Mucosa of rectum (tissue), 2 donors: ENCODE measurements at regions not wholly inside any gene's neighbourhood (a gene's known extent, or its start where the extent isn't known, plus 50 kb on each side); places are given as distances from the start of the nearest gene placed in this dataset.

Source experiments
- H3K27ac ChIP-seq, 2 donors: one replicate each; pipeline ENCODE4 v1.7.0; 2013; ENCODE audit warnings: inconsistent platforms in 2 of 2, low read depth in 2 of 2, low read length in 2 of 2
- H3K27me3 ChIP-seq, 2 donors: one replicate each; pipeline ENCODE4 v1.7.0; 2013; ENCODE audit warnings: low read length in 2 of 2; ENCODE audit not compliant: control insufficient read depth in 2 of 2, insufficient read depth in 2 of 2
- H3K36me3 ChIP-seq, 2 donors: one replicate each; pipeline ENCODE4 v1.7.0; 2013; ENCODE audit warnings: low read length in 2 of 2; ENCODE audit not compliant: control insufficient read depth in 2 of 2, insufficient read depth in 2 of 2
- H3K4me1 ChIP-seq, 2 donors: one replicate each; pipeline ENCODE4 v1.7.0; 2013; ENCODE audit warnings: low read length in 2 of 2, mild to moderate bottlenecking in 1 of 2; ENCODE audit not compliant: control insufficient read depth in 2 of 2, insufficient read depth in 2 of 2
- H3K4me3 ChIP-seq, 2 donors: one replicate each; pipeline ENCODE4 v1.7.0; 2013; ENCODE audit warnings: low read length in 2 of 2
- H3K9ac ChIP-seq, 2 donors: one replicate each; pipeline ENCODE4 v1.7.0; 2013; ENCODE audit warnings: low read length in 2 of 2, low read depth in 1 of 2, mild to moderate bottlenecking in 1 of 2
- H3K9me3 ChIP-seq, 2 donors: one replicate each; pipeline ENCODE4 v1.7.0; 2013; ENCODE audit warnings: low read length in 2 of 2; ENCODE audit not compliant: control insufficient read depth in 2 of 2
- donor health status: healthy.
- donor health status: Normal muscosa, but diverticular disease.

GRCh38 chr2:88296247-88296646, 126.1 kb downstream of the THNSL2 start:
- H3K9me3 ChIP-seq: no peaks in the 10 kb centered on the region
- H3K27ac ChIP-seq: no peak overlapping the region
- no peak overlapping the region for H3K4me3 ChIP-seq
- no peak overlapping the region for H3K9ac ChIP-seq
- H3K4me1 ChIP-seq: no peaks in the 10 kb centered on the region
- no peaks in the 10 kb centered on the region for H3K36me3 ChIP-seq
- H3K27me3 ChIP-seq: no peaks in the 10 kb centered on the region

- H3K4me1 ChIP-seq: no peaks in the 10 kb centered on the region
These were observed 113.9 kb downstream of the THNSL2 start for GRCh38 chr2:88283886-88284592.

GRCh38 chr2:88281302-88282217, 111.4 kb downstream of the THNSL2 start:
- Histone ChIP-seq H3K9ac (no peak overlapping the region), H3K9me3 (no peaks in the 10 kb centered on the region), H3K4me3 (no peak overlapping the region), H3K27ac (no peak overlapping the region), H3K4me1 (no peaks in the 10 kb centered on the region), H3K36me3 (no peaks in the 10 kb centered on the region), H3K27me3 (no peaks in the 10 kb centered on the region)

More at GRCh38 chr2:88283886-88284592, 113.9 kb downstream of the THNSL2 start:
- no peak overlapping the region for H3K9ac ChIP-seq
- H3K9me3 ChIP-seq: no peaks in the 10 kb centered on the region
- no peak overlapping the region for H3K4me3 ChIP-seq
- H3K36me3 ChIP-seq: no peaks in the 10 kb centered on the region
- H3K27ac ChIP-seq: no peak overlapping the region
- H3K27me3 ChIP-seq: no peaks in the 10 kb centered on the region

GRCh38 chr2:88269836-88270235, 99.7 kb downstream of the THNSL2 start:
- Histone ChIP-seq H3K4me1 (no peaks in the 10 kb centered on the region), H3K36me3 (no peaks in the 10 kb centered on the region), H3K9me3 (no peaks in the 10 kb centered on the region), H3K4me3 (no peak overlapping the region), H3K27ac (no peak overlapping the region), H3K27me3 (no peaks in the 10 kb centered on the region), H3K9ac (no peak overlapping the region)

DNA sequence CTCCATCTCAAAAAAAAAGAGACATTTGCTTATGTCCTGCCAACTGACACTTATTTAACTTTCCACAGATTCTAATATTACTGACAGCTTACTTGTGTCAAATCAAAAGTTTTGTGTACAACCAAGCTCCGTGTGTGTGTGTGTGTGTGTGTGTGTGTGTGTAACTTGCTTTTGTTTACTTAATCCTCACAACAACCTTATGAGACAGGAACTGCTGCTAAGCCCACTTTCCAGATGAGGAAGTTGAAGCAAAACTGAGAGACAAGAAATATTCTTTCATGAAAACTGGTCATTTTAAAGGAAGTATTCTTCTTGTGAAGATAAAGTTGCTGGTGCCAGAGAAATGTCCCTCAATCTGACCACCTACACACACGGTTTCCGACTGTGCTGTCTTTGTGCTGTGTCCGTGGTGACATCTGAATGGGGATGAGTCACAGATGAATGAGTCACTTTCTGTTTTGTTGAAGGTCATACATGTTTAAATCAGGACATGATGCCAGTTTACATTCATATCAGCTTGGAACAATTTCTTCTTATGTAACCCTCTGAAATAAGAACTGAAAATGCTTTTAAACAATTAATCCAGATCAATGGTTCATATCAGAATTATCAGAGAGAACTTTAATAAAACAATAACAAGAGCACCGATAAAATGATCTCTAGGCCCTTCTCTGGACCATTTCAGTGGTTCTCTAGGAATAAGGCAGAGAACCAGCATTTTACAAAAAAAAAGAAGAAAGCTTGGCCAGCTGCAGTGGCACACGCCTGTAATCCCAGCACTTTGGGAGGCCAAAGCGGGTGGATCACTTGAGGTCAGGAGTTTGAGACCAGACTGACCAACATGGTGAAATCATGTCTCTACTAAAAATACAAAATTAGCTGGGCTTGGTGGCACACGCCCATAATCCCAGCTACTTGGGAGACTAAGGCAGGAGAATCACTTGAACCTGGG, 95.5 kb downstream of the THNSL2 start:
- no peaks in the 10 kb centered on the region for H3K36me3 ChIP-seq
- no peak overlapping the region for H3K27ac ChIP-seq
- no peak overlapping the region for H3K9ac ChIP-seq
- H3K9me3 ChIP-seq: no peaks in the 10 kb centered on the region
- H3K4me1 ChIP-seq: no peaks in the 10 kb centered on the region
- H3K27me3 ChIP-seq: no peaks in the 10 kb centered on the region
- no peak overlapping the region for H3K4me3 ChIP-seq

DNA sequence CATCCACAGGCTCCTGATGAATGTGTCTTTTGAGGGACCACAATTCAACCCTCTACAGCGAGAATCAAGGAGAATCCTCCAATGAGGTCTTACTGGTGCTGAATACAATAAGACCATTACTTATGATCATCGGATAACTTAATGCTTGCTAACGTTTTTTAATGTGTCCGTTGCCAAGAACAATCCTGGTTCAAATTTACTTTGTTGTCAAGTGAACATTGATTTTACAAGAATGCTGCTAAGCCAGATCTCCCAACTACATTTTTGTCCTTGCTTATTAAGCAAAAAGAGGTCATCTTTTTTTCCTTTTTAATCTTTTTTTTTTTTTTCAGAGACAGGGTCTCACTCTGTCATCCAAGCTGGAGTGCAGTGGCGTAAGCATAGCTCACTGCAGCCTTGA, 93.7 kb downstream of the THNSL2 start:
- Histone ChIP-seq H3K9me3 (no peaks in the 10 kb centered on the region), H3K36me3 (no peaks in the 10 kb centered on the region), H3K9ac (no peak overlapping the region), H3K4me3 (no peak overlapping the region), H3K27me3 (no peaks in the 10 kb centered on the region), H3K4me1 (no peaks in the 10 kb centered on the region), H3K27ac (no peak overlapping the region)

DNA sequence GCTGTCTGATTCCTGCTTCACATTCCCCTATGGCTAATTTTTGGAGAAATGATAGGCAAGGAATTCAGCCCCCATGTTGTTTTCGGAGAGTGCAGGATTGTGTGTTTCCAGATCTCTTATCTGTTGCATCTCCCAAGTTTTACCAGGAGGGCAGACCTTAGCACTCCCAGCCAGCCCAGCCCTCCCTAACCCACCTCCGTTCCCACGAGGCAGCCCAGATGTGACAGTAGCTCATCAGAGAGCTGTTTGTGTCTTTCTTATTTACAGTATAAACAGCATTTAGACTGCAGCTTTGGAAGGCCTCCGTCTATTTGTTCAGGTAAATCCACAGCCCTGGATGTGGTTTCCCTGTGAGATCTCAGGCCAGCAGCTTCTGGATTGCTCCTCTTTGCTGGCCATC, 91.6 kb downstream of the THNSL2 start:
- no peaks in the 10 kb centered on the region for H3K4me1 ChIP-seq
- no peaks in the 10 kb centered on the region for H3K36me3 ChIP-seq
- H3K27ac ChIP-seq: no peak overlapping the region
- H3K9ac ChIP-seq: no peak overlapping the region
- no peak overlapping the region for H3K4me3 ChIP-seq
- no peaks in the 10 kb centered on the region for H3K9me3 ChIP-seq
- no peaks in the 10 kb centered on the region for H3K27me3 ChIP-seq

DNA sequence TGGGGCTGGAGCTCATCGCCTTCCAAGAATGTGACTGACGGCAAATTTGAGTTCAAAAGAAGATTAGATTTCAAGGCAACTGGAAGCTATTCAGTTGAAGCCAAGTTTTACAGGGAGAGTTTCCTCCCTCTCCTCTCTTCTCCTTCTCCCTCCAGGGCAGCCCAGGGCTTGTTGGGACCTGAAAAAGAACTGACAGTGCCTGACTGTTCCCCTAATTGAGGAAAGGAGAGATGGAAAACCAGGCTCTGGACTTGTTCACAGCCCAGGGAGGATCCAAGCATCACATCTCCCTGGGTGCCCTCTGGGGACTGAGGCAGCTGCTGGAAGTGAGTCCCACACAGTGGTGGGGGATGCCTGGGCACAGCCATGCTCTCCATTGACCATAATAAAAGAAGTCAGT, 88.1 kb downstream of the THNSL2 start:
- H3K4me1 ChIP-seq: no peaks in the 10 kb centered on the region
- H3K9ac ChIP-seq: no peak overlapping the region
- no peaks in the 10 kb centered on the region for H3K9me3 ChIP-seq

GRCh38 chr2:88254437-88255091, 84.4 kb downstream of the THNSL2 start:
- no peaks in the 10 kb centered on the region for H3K9me3 ChIP-seq

More for the DNA sequence above, 88.1 kb downstream of the THNSL2 start:
- Histone ChIP-seq H3K27me3 (no peaks in the 10 kb centered on the region), H3K36me3 (no peaks in the 10 kb centered on the region), H3K4me3 (no peak overlapping the region), H3K27ac (no peak overlapping the region)

More at GRCh38 chr2:88254437-88255091, 84.4 kb downstream of the THNSL2 start:
- Histone ChIP-seq H3K4me3 (no peak overlapping the region), H3K27ac (no peak overlapping the region), H3K27me3 (peaks cover 0 to 5% of the 10 kb centered on the region in 2 donors), H3K9ac (no peak overlapping the region), H3K4me1 (no peaks in the 10 kb centered on the region), H3K36me3 (no peaks in the 10 kb centered on the region)
